Ovary (tissue), 7 donors: ENCODE measurements at regions not wholly inside any gene's neighbourhood (a gene's known extent, or its start where the extent isn't known, plus 50 kb on each side); places are given as distances from the start of the nearest gene placed in this dataset.

Source experiments
- DNase-seq, 5 donors: peaks; one replicate each; pipeline ENCODE4 v3.0.0-alpha.2; 2019 to 2020
- H3K27ac ChIP-seq, 2 donors: fragments of 200-600 bp; one replicate each; pipeline versions ENCODE4 v1.5.1 to v1.8.0; 2019 to 2022
- H3K27me3 ChIP-seq: fragments of 200-600 bp; one replicate; pipeline ENCODE4 v1.8.0; 2022
- H3K36me3 ChIP-seq: fragments of 200-600 bp; sonication (generic); one replicate; pipeline ENCODE4 v1.5.1; 2019
- H3K4me1 ChIP-seq: one replicate; pipeline ENCODE4 v1.8.1; 2013; ENCODE audit warnings: mild to moderate bottlenecking, moderate library complexity; ENCODE audit not compliant: insufficient read depth
- H3K4me3 ChIP-seq: fragments of 200-600 bp; sonication (generic); one replicate; pipeline ENCODE4 v1.5.1; 2017
- H3K9me3 ChIP-seq, 2 donors: fragments of 200-600 bp in 1 of 2; sonication (generic) in 1 of 2; one replicate each; pipeline versions ENCODE4 v1.5.1 to v1.8.1; 2013 to 2019; ENCODE audit warnings: mild to moderate bottlenecking in 1 of 2, moderate library complexity in 1 of 2
- EP300 ChIP-seq: sonication (generic); formaldehyde crosslinking; IDR thresholded peaks from one replicate; pipeline ENCODE4 v1.6.1; 2017; ENCODE audit warnings: antibody characterized with exemption
- POLR2A ChIP-seq: fragments of 450-650 bp; IDR thresholded peaks from one replicate; pipeline ENCODE4 v1.6.1; 2017; ENCODE audit warnings: antibody characterized with exemption, mild to moderate bottlenecking, moderate library complexity
- WGBS, 3 donors: extraction: QIAGEN DNeasy Blood & Tissue Kit in 1 of 3; methylation state at CpG; one replicate each; pipeline versions ENCODE4 v1.1.5 to v1.1.7; 2013 to 2017; 5-methylcytosine and 5-hydroxymethylcytosine counted together
- intact Hi-C, 4 donors: fragments of 100-400 bp; cut with DNase I; formaldehyde crosslinking; loops; one replicate each; pipeline versions ENCODE4 v1.11.0 to v1.15.1; 2022 to 2023
- TF ChIP-seq, protein P1 (sequence below), 3 donors: fragments of 450-650 bp in 2 of 3; fragments of 200-600 bp in 1 of 3; IDR thresholded peaks; one replicate each; pipeline versions ENCODE4 v1.5.1 to v1.8.0; 2016 to 2022; ENCODE audit warnings: antibody characterized with exemption in 3 of 3, mild to moderate bottlenecking in 1 of 3
- donor health status: DM: no; HTN: no; CAD: no; lungs with moderate emphysema.
- donor health status: DM: no; HTN: no; CAD: no.
- donor health status: Bipolar disorder and iron deficiency.
- donor health status: DM: no; HTN: no; CAD: no.
- donor health status: DM: yes; HTN: yes; CAD: no.

DNA sequence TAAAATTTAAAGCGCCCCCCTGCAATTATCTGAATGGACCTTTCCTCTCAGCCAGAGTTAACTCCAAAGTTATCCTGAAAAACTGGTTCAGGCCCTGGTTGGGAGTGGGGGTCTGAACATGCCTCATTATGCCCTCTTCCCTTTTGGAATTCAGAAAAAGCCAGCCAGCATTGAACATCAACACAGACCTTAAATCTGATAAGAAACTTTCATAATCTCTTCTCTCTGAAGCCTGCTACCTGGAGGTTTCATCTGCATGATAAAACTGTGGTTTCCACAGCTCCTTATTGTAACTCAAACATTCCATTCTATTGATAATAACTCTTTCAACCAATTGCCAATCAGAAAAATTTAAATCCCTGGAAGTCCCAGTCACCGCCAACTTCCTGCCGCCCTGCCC lies 133.3 kb downstream of the ARL4A start:
- TF ChIP-seq EP300 = no peak
- Histone ChIP-seq H3K27ac (no peak overlapping the region), H3K9me3 (no peaks in the 10 kb centered on the region), H3K36me3 (no peaks in the 10 kb centered on the region), H3K27me3 (no peaks in the 10 kb centered on the region), H3K4me3 (no peak overlapping the region), H3K4me1 (no peaks in the 10 kb centered on the region)
- WGBS, 3 donors = 64 to 97% (median 75%) methylated on average over 3 of the region's 3 CpGs
- DNase-seq = no peak
- intact Hi-C loops = no loop called here

DNA sequence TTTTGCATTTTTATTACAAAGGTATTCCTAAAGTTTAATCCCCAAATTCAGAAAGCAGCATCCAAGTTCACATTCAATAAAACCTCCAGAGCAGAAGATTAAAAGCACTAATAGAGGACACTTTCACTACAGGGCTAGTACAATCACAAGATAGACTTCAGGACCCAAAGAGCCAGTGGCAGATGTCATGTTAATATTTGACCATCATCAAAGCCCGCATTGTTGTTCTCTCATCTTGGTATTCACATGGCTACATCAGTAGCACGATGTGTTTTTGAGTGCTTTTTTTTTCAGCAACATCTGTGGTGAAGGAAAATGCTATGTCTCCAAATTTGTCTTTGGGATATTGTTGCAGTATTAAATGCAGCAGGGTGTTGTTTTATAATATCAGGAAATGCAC lies 134.3 kb downstream of the ARL4A start:
- no peak overlapping the region for H3K27ac ChIP-seq
- intact Hi-C loops = no loop called here
- no peaks in the 10 kb centered on the region for H3K9me3 ChIP-seq
- H3K36me3 ChIP-seq = no peaks in the 10 kb centered on the region
- WGBS, 3 donors = 65 to 79% (median 70%) methylated on average over 2 of the region's 2 CpGs
- H3K27me3 ChIP-seq = no peaks in the 10 kb centered on the region
- no peak for DNase-seq
- H3K4me3 ChIP-seq = no peak overlapping the region
- no peaks in the 10 kb centered on the region for H3K4me1 ChIP-seq
- no peak for TF ChIP-seq POLR2A
- TF ChIP-seq, protein P1, sequence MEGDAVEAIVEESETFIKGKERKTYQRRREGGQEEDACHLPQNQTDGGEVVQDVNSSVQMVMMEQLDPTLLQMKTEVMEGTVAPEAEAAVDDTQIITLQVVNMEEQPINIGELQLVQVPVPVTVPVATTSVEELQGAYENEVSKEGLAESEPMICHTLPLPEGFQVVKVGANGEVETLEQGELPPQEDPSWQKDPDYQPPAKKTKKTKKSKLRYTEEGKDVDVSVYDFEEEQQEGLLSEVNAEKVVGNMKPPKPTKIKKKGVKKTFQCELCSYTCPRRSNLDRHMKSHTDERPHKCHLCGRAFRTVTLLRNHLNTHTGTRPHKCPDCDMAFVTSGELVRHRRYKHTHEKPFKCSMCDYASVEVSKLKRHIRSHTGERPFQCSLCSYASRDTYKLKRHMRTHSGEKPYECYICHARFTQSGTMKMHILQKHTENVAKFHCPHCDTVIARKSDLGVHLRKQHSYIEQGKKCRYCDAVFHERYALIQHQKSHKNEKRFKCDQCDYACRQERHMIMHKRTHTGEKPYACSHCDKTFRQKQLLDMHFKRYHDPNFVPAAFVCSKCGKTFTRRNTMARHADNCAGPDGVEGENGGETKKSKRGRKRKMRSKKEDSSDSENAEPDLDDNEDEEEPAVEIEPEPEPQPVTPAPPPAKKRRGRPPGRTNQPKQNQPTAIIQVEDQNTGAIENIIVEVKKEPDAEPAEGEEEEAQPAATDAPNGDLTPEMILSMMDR (IDR thresholded peaks at IDR 0.05) = no peak
- TF ChIP-seq EP300 = no peak

DNA sequence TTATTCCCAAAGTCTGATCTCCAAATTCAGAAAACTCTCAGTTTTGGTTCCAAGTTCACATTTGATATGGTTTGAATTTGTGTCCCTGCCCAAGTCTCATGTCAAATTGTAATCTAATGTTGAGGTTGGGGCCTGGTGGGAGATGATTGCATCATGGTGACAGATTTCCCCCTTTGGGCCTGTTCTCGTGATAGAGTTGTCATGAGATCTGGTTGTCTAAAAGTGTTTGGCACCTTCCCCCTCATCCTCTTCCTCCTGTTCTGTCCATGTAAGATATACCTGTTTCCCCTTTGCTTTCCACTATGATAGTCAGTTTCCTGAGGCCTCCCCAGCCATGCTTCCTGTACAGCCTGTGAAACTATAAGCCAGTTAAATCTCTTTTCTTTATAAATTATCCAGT lies 138.6 kb downstream of the ARL4A start:
- Histone ChIP-seq H3K4me3 (no peak overlapping the region), H3K27me3 (no peaks in the 10 kb centered on the region), H3K4me1 (no peaks in the 10 kb centered on the region), H3K9me3 (no peaks in the 10 kb centered on the region), H3K36me3 (no peaks in the 10 kb centered on the region), H3K27ac (no peak overlapping the region)
- no peak for TF ChIP-seq EP300
- no peak for TF ChIP-seq POLR2A
- TF ChIP-seq, protein P1 (IDR thresholded peaks at IDR 0.05) = no peak
- no peak for DNase-seq
- intact Hi-C loops = no loop called here
- WGBS, 3 donors = 81 to 94% (median 91%) methylated on average over 1 of the region's 1 CpG

DNA sequence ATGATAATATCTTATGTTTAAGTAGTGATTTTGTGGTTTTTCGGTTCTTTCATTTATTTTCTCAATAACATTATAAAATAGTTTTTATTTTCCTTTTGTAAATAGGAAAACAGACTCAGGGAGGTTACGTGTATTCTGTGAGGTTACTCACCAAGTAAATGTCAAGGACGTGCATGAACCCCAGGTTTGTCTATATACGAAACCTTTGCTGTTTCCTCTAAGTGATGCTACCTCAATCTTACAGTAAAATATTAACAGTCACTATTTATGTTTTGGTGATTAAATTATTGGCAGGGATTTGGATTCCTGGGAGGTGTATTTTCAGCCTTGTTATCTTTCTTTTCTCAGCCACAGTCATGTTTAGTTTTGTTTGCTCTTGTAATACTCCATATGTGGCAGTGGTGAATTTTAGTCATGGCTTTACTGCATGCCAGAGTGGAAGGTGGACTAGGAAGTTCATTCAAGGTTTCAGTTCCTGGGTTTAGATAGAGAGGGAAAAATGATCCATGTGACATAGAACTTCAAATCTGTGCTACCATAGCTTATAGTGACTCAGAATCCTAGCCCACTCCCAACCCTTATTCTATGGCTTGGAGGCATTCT lies 139.9 kb downstream of the ARL4A start:
- TF ChIP-seq POLR2A = no peak
- TF ChIP-seq, protein P1 (IDR thresholded peaks at IDR 0.05) = no peak
- no peak for TF ChIP-seq EP300
- Histone ChIP-seq H3K9me3 (no peaks in the 10 kb centered on the region), H3K27me3 (no peaks in the 10 kb centered on the region), H3K4me1 (no peaks in the 10 kb centered on the region), H3K4me3 (no peak overlapping the region), H3K36me3 (no peaks in the 10 kb centered on the region), H3K27ac (no peak overlapping the region)
- intact Hi-C loops = no loop called here
- 18 to 47% (median 31%) methylated on average over 4 of the region's 4 CpGs for WGBS, 3 donors
- no peak for DNase-seq

DNA sequence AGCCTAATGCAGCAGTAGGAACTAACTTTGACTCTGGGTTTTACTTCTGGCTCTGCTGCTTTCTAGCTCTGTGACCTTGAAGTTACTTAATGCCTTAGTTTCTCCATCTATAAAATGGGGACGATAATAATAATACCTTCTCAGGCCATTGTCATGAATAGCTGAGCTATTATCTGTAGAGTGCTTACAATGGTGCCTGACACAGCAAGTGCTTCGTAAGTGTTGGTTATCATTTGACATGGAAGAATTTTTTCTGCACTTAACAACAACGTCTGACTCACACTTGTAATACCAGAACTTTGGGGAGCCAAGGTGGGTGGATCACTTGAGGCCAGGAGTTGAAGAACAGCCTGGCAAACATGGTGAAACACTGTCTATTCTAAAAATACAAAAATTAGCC lies 140.5 kb downstream of the ARL4A start:
- WGBS, 3 donors = 62 to 71% (median 65%) methylated on average over 3 of the region's 3 CpGs
- H3K4me1 ChIP-seq = no peaks in the 10 kb centered on the region
- intact Hi-C loops = no loop called here

More for the DNA sequence above, 140.5 kb downstream of the ARL4A start:
- Histone ChIP-seq H3K27me3 (no peaks in the 10 kb centered on the region), H3K36me3 (no peaks in the 10 kb centered on the region), H3K4me3 (no peak overlapping the region), H3K9me3 (no peaks in the 10 kb centered on the region), H3K27ac (no peak overlapping the region)
- TF ChIP-seq, protein P1 (IDR thresholded peaks at IDR 0.05) = no peak
- TF ChIP-seq EP300 (no peak), POLR2A (no peak)
- no peak for DNase-seq
